ENCODE measurements at regions not wholly inside any gene's neighbourhood (a gene's known extent, or its start where the extent isn't known, plus 50 kb on each side); places are given as distances from the start of the nearest gene placed in this dataset.
A peak's percentile ranks its signal among the peaks of the same experiment; 100 is the strongest.
"Not testable (repeated sequence)": the region's sequence is repeated elsewhere in the genome, so short reads cannot be mapped to it uniquely, and the experiment has no call there.

- DNase-seq (ENCODE audit: low spot score), result no peak
Measured at GRCh38 chr4:91838181-91838861, 465.4 kb upstream of the GRID2 start.

- DNase-seq (ENCODE audit: low spot score), result no peak
Measured at GRCh38 chr4:91840359-91840758, 463.4 kb upstream of the GRID2 start.

GRCh38 chr4:91846233-91846632 lies 457.5 kb upstream of the GRID2 start:
- no peak for DNase-seq (ENCODE audit: low spot score)

- DNase-seq (ENCODE audit: low spot score), result no peak
Measured at GRCh38 chr4:91851456-91851855, 452.3 kb upstream of the GRID2 start.

- no peak for DNase-seq (ENCODE audit: low spot score)
Measured at GRCh38 chr4:91887926-91888325, 415.8 kb upstream of the GRID2 start.

- not testable (repeated sequence) for DNase-seq (ENCODE audit: low spot score)
Measured at GRCh38 chr4:91891217-91891616, 412.5 kb upstream of the GRID2 start.

GRCh38 chr4:91894006-91894405 lies 409.8 kb upstream of the GRID2 start:
- no peak for DNase-seq (ENCODE audit: low spot score)

GRCh38 chr4:91904556-91904955 lies 399.2 kb upstream of the GRID2 start:
- DNase-seq (ENCODE audit: low spot score), result no peak

- no peak for DNase-seq (ENCODE audit: low spot score)
Measured at GRCh38 chr4:91909963-91910362, 393.8 kb upstream of the GRID2 start.

- DNase-seq (ENCODE audit: low spot score), result no peak
Measured at GRCh38 chr4:91914176-91914804, 389.5 kb upstream of the GRID2 start.

- no peak for DNase-seq (ENCODE audit: low spot score)
Measured at GRCh38 chr4:91916219-91916618, 387.5 kb upstream of the GRID2 start.

GRCh38 chr4:91924625-91925024 lies 379.1 kb upstream of the GRID2 start:
- no peak for DNase-seq (ENCODE audit: low spot score)

- no peak for DNase-seq (ENCODE audit: low spot score)
Measured at GRCh38 chr4:91935217-91935616, 368.5 kb upstream of the GRID2 start.

GRCh38 chr4:91936311-91936710 lies 367.5 kb upstream of the GRID2 start:
- peak; percentile 8 for DNase-seq (ENCODE audit: low spot score)

- no peak for DNase-seq (ENCODE audit: low spot score)
Measured at GRCh38 chr4:91957963-91958362, 345.8 kb upstream of the GRID2 start.

GRCh38 chr4:91958596-91958995 lies 345.2 kb upstream of the GRID2 start:
- DNase-seq (ENCODE audit: low spot score), result peak; percentile 3

- no peak for DNase-seq (ENCODE audit: low spot score)
Measured at GRCh38 chr4:91961504-91961903, 342.3 kb upstream of the GRID2 start.

GRCh38 chr4:91963486-91963885 lies 340.3 kb upstream of the GRID2 start:
- no peak for DNase-seq (ENCODE audit: low spot score)

GRCh38 chr4:91965166-91965565 lies 338.6 kb upstream of the GRID2 start:
- no peak for DNase-seq (ENCODE audit: low spot score)

- no peak for DNase-seq (ENCODE audit: low spot score)
Measured at GRCh38 chr4:91973479-91974153, 330.1 kb upstream of the GRID2 start.

GRCh38 chr4:91984466-91984865 lies 319.3 kb upstream of the GRID2 start:
- no peak for DNase-seq (ENCODE audit: low spot score)

GRCh38 chr4:91989914-91990313 lies 313.9 kb upstream of the GRID2 start:
- no peak for DNase-seq (ENCODE audit: low spot score)

GRCh38 chr4:91990726-91991125 lies 313.0 kb upstream of the GRID2 start:
- DNase-seq (ENCODE audit: low spot score), result no peak
